GM12878 (cell line): ENCODE measurements at regions not wholly inside any gene's neighbourhood (a gene's known extent, or its start where the extent isn't known, plus 50 kb on each side); places are given as distances from the start of the nearest gene placed in this dataset.
A peak's percentile ranks its signal among the peaks of the same experiment; 100 is the strongest.

Experiments
- CEBPZ ChIP-seq: fragments of 150-350 bp; IDR thresholded peaks from 2 replicates; pipeline ENCODE4 v1.6.1; 2016; ENCODE audit warnings: low read depth, low read length
- ETV6 ChIP-seq, 2 experiments: fragments of 450-650 bp in 1 of 2; IDR thresholded peaks in 1 of 2; conservative IDR thresholded peaks in 1 of 2; 2 replicates each; pipeline ENCODE4 v1.6.1; 2014; ENCODE audit warnings: antibody characterized with exemption in 1 of 2, borderline replicate concordance in 1 of 2, low read depth in 1 of 2, mild to moderate bottlenecking in 1 of 2, moderate library complexity in 1 of 2
- IKZF1 ChIP-seq: fragments of 450-650 bp; conservative IDR thresholded peaks from 2 replicates; pipeline ENCODE4 v1.6.1; 2017; ENCODE audit warnings: antibody characterized with exemption, mild to moderate bottlenecking
- IRF4 ChIP-seq: IDR thresholded peaks from 2 replicates; pipeline ENCODE4 v1.6.1; 2011; ENCODE audit warnings: low read depth, low read length
- NFYA ChIP-seq: IDR thresholded peaks from 2 replicates; pipeline ENCODE4 v1.6.1; 2011; ENCODE audit warnings: low read depth, mild to moderate bottlenecking, low read length, improper control_type of control experiment, borderline replicate concordance
- NR2F1 ChIP-seq: fragments of 450-650 bp; conservative IDR thresholded peaks from 2 replicates; pipeline ENCODE4 v1.6.1; 2017; ENCODE audit warnings: mild to moderate bottlenecking
- NRF1 ChIP-seq: conservative IDR thresholded peaks from 2 replicates; pipeline ENCODE4 v1.6.1; 2011; ENCODE audit warnings: mild to moderate bottlenecking, low read depth, low read length, improper control_type of control experiment
- RAD51 ChIP-seq: fragments of 450-650 bp; IDR thresholded peaks from 2 replicates; pipeline ENCODE4 v1.6.1; 2016; ENCODE audit warnings: moderate library complexity, mild to moderate bottlenecking, inconsistent platforms
- RCOR1 ChIP-seq: conservative IDR thresholded peaks from 2 replicates; pipeline ENCODE4 v1.6.1; 2012; ENCODE audit warnings: low read depth, low read length, improper control_type of control experiment
- SIX5 ChIP-seq: IDR thresholded peaks from 2 replicates; pipeline ENCODE4 v1.6.1; 2011; ENCODE audit warnings: mild to moderate bottlenecking, low read depth, low read length, moderate library complexity; ENCODE audit not compliant: severe bottlenecking
- SMC3 ChIP-seq: IDR thresholded peaks from 2 replicates; pipeline ENCODE4 v1.6.1; 2011; ENCODE audit warnings: low read length, improper control_type of control experiment, borderline replicate concordance
- SPI1 ChIP-seq: IDR thresholded peaks from 2 replicates; pipeline ENCODE4 v1.6.1; 2011; ENCODE audit warnings: low read depth, mild to moderate bottlenecking, low read length, moderate library complexity, borderline replicate concordance; ENCODE audit not compliant: insufficient read depth
- TCF12 ChIP-seq: IDR thresholded peaks from 2 replicates; pipeline ENCODE4 v1.6.1; 2011; ENCODE audit warnings: low read depth, mild to moderate bottlenecking, low read length
- ZNF24 ChIP-seq: fragments of 450-650 bp; IDR thresholded peaks from 2 replicates; pipeline ENCODE4 v1.6.1; 2017; ENCODE audit warnings: antibody characterized with exemption, mild to moderate bottlenecking
- TF ChIP-seq, protein P1 (sequence below): fragments of 450-650 bp; IDR thresholded peaks from 2 replicates; pipeline ENCODE4 v1.6.1; 2017; ENCODE audit warnings: borderline replicate concordance
- TF ChIP-seq, protein P2 (sequence below): fragments of 450-650 bp; formaldehyde crosslinking; IDR thresholded peaks from 2 replicates; pipeline ENCODE4 v1.4.0; 2020; ENCODE audit warnings: mild to moderate bottlenecking, moderate library complexity
- TF ChIP-seq, protein P3 (sequence below): IDR thresholded peaks from 2 replicates; pipeline ENCODE4 v1.6.1; 2012; ENCODE audit warnings: low read length, inconsistent platforms
- TF ChIP-seq, protein P4 (sequence below): fragments of 450-650 bp; IDR thresholded peaks from 2 replicates; pipeline ENCODE4 v1.6.1; 2018; ENCODE audit warnings: mild to moderate bottlenecking, low read depth, moderate library complexity; ENCODE audit not compliant: partially characterized antibody

DNA sequence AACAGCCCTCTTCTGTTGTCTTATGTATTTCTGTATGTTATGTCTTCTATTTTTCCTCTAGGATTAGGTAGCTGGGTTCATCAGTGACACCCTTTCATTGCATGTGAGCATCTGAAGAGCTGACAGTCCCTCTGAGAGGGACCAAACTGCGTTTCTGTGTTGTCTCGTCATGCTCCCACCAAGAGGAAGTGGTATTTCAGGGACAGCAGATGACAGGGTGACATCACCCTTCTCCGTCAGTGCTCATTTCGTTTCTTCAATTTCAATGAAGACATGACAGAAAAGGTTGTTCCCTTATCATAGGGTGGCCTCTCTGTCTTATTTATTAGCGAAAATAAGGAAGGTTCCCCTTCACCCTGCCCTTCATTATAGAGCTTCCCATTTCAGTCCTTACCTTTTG lies 225.9 kb upstream of the NR4A3 start (continued):
- TF ChIP-seq SMC3 (no peak), CEBPZ (no peak), RCOR1 (no peak), NRF1 (no peak), RAD51 (peak; percentile 56; the same call in 1 of the 2 replicates), SIX5 (no peak), IKZF1 (peak; percentile 52), NFYA (no peak), ETV6 (conservative IDR thresholded peaks at IDR 0.05 in 1 of 2, IDR thresholded peaks at IDR 0.05 in 1 of 2; ENCODE audit: borderline replicate concordance in 1 of 2, low read depth in 1 of 2) (peak in 1 of 2 experiments; percentile 51; a peak in 1 of 4 replicates), ZNF24 (peak; percentile 76; the same call in 1 of the 2 replicates), IRF4 (no peak), SPI1 (peak; percentile 90), TCF12 (0 out of 2 replicates have a peak, but pooled peaks have one; percentile 19), NR2F1 (no peak)
- TF ChIP-seq, protein P1, sequence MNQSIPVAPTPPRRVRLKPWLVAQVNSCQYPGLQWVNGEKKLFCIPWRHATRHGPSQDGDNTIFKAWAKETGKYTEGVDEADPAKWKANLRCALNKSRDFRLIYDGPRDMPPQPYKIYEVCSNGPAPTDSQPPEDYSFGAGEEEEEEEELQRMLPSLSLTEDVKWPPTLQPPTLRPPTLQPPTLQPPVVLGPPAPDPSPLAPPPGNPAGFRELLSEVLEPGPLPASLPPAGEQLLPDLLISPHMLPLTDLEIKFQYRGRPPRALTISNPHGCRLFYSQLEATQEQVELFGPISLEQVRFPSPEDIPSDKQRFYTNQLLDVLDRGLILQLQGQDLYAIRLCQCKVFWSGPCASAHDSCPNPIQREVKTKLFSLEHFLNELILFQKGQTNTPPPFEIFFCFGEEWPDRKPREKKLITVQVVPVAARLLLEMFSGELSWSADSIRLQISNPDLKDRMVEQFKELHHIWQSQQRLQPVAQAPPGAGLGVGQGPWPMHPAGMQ = no peak
- TF ChIP-seq, protein P2, sequence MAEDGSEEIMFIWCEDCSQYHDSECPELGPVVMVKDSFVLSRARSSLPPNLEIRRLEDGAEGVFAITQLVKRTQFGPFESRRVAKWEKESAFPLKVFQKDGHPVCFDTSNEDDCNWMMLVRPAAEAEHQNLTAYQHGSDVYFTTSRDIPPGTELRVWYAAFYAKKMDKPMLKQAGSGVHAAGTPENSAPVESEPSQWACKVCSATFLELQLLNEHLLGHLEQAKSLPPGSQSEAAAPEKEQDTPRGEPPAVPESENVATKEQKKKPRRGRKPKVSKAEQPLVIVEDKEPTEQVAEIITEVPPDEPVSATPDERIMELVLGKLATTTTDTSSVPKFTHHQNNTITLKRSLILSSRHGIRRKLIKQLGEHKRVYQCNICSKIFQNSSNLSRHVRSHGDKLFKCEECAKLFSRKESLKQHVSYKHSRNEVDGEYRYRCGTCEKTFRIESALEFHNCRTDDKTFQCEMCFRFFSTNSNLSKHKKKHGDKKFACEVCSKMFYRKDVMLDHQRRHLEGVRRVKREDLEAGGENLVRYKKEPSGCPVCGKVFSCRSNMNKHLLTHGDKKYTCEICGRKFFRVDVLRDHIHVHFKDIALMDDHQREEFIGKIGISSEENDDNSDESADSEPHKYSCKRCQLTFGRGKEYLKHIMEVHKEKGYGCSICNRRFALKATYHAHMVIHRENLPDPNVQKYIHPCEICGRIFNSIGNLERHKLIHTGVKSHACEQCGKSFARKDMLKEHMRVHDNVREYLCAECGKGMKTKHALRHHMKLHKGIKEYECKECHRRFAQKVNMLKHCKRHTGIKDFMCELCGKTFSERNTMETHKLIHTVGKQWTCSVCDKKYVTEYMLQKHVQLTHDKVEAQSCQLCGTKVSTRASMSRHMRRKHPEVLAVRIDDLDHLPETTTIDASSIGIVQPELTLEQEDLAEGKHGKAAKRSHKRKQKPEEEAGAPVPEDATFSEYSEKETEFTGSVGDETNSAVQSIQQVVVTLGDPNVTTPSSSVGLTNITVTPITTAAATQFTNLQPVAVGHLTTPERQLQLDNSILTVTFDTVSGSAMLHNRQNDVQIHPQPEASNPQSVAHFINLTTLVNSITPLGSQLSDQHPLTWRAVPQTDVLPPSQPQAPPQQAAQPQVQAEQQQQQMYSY (CRISPR knock-in tag) = no peak
- TF ChIP-seq, protein P3, sequence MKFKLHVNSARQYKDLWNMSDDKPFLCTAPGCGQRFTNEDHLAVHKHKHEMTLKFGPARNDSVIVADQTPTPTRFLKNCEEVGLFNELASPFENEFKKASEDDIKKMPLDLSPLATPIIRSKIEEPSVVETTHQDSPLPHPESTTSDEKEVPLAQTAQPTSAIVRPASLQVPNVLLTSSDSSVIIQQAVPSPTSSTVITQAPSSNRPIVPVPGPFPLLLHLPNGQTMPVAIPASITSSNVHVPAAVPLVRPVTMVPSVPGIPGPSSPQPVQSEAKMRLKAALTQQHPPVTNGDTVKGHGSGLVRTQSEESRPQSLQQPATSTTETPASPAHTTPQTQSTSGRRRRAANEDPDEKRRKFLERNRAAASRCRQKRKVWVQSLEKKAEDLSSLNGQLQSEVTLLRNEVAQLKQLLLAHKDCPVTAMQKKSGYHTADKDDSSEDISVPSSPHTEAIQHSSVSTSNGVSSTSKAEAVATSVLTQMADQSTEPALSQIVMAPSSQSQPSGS = peak; percentile 65
- TF ChIP-seq, protein P4, sequence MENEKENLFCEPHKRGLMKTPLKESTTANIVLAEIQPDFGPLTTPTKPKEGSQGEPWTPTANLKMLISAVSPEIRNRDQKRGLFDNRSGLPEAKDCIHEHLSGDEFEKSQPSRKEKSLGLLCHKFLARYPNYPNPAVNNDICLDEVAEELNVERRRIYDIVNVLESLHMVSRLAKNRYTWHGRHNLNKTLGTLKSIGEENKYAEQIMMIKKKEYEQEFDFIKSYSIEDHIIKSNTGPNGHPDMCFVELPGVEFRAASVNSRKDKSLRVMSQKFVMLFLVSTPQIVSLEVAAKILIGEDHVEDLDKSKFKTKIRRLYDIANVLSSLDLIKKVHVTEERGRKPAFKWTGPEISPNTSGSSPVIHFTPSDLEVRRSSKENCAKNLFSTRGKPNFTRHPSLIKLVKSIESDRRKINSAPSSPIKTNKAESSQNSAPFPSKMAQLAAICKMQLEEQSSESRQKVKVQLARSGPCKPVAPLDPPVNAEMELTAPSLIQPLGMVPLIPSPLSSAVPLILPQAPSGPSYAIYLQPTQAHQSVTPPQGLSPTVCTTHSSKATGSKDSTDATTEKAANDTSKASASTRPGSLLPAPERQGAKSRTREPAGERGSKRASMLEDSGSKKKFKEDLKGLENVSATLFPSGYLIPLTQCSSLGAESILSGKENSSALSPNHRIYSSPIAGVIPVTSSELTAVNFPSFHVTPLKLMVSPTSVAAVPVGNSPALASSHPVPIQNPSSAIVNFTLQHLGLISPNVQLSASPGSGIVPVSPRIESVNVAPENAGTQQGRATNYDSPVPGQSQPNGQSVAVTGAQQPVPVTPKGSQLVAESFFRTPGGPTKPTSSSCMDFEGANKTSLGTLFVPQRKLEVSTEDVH = no peak
